SHP77 treated with DMSO at 0.1 percent for 48 hours (cell line): ENCODE measurements at regions not wholly inside any gene's neighbourhood (a gene's known extent, or its start where the extent isn't known, plus 50 kb on each side); places are given as distances from the start of the nearest gene placed in this dataset.
A peak's percentile ranks its signal among the peaks of the same experiment; 100 is the strongest.
"Not testable (repeated sequence)": the region's sequence is repeated elsewhere in the genome, so short reads cannot be mapped to it uniquely, and the experiment has no call there.

Experiments used
- DNase-seq: peaks from one replicate; lab custom pipeline; 2025; lab: John Stamatoyannopoulos, UW

DNA sequence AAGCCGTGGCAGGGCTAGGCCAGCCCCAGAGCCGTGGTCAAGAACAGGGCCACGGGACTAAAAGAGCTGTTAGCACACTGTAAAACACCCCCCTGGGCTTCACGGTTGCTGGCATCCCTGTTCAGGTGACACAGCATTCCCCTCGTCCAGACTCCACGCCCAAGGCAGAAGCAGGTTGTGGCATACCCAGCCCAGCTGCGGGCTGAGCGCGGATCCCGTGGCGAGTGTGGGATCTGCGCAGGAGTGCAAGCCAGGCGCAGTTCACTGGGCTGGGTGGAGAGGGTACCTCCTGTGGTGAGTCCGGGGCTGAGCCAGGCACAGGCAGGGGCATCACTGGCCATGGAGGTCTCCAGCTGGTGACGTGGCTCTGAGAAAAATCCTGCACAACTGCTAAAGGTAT is 199.1 kb downstream of the FZD1 start:
- no peak for DNase-seq

- no peak for DNase-seq
Observed at GRCh38 chr7:91465595-91466061, 201.4 kb downstream of the FZD1 start.

DNA sequence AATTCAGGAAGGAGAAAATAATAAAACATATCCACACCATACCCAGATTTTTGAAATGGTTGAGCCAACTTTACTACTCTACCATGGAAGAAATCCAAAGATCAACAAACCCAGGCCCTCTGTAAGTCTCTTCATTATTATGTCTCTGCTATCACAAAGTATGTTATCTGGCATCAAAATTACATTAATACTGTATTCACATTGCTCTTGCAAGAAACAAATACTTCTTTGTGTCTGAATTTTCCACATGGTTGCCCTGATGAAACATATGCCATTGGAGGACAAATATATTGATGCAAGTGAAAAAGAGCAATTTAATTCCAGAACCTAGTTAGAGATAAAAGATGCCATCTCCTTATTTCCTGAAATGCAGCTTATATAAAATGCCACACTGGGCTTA is 204.0 kb downstream of the FZD1 start:
- no peak for DNase-seq

GRCh38 chr7:91473619-91474018 is 209.4 kb downstream of the FZD1 start:
- DNase-seq, result no peak

DNA sequence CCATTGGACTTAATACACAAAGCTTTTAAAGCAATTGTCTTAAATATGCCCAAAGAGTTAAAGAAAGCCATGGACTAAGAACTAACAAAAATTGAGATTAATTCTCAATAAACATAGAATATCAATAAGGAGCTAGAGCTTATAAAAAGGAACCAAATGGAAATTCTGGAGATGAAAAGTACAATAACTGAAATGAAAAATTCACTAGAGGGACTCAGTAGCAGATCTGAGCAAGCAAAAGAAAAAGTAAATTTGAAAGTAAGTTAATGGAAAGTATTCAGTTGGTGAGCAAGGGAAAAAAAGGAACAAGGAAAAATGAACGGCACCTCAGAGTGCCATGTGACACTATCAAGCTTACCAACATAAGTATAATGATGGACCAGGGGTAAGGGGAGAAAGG is 209.8 kb downstream of the FZD1 start:
- DNase-seq, result no peak

DNA sequence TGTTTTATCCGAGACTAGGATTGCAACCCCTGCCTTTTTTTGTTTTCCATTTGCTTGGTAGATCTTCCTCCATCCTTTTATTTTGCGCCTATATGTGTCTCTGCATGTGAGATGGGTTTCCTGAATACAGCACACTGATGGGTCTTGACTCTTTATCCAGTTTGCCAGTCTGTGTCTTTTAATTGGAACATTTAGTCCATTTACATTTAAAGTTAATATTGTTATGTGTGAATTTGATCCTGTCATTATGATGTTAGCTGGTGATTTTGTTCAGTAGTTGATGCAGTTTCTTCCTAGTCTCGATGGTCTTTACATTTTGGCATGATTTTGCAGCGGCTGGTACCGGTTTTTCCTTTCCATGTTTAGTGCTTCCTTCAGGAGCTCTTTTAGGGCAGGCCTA is 216.2 kb downstream of the FZD1 start:
- not testable (repeated sequence) for DNase-seq

GRCh38 chr7:91491868-91492267 is 227.6 kb downstream of the FZD1 start:
- no peak for DNase-seq

DNA sequence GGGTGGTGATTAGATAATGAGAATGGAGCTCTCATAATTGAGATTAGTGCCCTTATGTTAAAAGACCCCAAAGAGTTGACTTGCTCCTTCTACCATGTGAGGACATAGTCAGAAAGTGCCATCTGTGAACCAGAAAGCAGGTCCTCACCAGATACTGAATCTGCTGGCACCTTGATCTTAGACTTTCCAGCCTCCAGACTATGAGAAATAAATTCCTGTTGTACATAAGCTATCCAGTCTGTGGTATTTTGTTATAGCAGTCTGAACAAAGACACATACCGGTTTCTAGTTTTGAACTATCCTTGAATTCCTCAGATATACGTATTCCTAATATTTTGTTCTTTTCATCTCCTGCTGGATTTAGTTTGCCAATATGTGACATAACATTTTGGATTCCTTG is 228.1 kb downstream of the FZD1 start:
- no peak for DNase-seq

GRCh38 chr7:91492773-91493172 is 228.5 kb downstream of the FZD1 start:
- DNase-seq, result no peak

DNA sequence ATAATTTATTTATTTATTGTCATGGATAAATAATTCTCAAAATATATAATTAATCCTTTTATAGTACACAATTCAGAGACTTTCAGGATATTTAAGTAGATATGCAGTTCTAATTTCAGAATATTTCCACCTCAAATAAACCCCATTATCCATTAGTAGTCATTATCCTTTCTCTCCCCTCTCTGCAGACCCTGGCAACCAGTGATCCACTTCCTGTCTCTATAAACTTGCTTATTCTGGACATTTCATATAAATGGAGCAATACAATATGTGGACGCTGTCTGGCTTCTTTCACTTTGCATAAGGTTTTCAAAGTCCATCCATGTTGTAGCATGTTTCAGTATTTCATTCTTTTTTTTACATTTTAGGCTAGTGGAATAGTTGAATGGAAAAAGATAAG is 230.2 kb downstream of the FZD1 start:
- no peak for DNase-seq

- DNase-seq, result no peak
Observed at GRCh38 chr7:91496251-91496820, 232.1 kb downstream of the FZD1 start.

- DNase-seq, result not testable (repeated sequence)
Observed at GRCh38 chr7:91497277-91497676, 233.0 kb downstream of the FZD1 start.

DNA sequence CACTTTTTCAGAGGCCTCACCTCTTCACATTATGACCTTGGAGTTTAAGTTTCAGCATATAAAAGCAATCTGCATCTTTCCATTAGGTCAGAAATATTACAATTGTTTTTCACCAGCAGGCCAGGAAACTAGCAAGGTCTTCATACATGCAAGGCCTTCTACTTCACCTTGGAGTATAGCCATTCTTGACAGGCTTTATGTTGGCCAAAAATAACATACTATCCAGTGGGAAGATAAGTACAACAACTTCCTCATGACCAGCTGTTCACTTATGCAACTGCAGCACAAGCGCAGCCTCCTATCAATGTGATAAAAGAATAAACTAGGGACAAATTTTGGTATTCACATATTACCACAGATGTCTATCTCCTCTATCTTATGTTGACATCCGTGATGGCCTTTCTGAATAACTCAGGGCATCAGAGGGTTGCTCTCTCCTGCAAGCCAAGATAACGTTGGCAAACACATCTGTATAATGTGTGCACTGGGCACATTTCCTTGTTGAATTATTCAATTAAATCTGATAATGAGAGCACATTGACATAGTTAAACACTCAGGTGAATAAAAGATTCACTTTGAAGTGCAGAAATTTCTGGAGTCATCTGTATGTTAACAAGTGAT is 239.8 kb downstream of the FZD1 start:
- DNase-seq, result no peak

DNA sequence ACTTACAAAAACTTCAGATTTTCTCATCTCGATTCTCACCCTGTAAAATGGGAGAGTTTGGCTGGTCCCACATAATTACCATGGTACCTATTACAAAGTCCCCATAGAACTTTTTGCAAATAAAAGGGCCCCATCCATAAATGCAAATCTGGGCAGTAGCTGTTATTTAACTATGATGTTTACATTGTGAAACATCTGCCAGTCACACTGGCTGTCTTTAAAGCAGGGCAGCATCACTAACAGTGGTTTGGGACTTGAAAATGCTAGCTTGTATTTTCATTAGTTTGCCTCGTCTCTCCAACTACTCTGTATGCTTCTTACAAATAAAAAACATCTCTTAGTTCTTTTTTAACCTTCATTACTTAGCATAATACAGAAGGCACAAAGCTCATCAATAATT is 240.7 kb downstream of the FZD1 start:
- DNase-seq, result no peak

DNA sequence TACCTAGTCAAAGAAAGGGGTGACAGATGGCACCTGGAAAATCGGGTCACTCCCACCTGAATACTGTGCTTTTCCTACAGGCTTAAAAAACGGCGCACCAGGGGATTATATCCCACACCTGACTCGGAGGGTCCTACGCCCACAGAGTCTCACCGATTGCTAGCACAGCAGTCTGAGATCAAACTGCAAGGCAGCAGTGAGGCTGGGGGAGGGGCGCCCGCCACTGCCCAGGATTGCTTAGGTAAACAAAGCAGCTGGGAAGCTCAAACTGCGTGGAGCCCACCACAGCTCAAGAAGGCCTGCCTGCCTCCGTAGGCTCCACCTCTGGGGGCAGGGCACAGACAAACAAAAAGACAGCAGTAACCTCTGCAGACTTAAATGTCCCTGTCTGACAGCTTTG is 242.7 kb downstream of the FZD1 start:
- not testable (repeated sequence) for DNase-seq

GRCh38 chr7:91511861-91512260 is 247.6 kb downstream of the FZD1 start:
- DNase-seq, result not testable (repeated sequence)

GRCh38 chr7:91512958-91513357 is 248.7 kb downstream of the FZD1 start:
- DNase-seq, result no peak

GRCh38 chr7:91514591-91514990 is 250.4 kb downstream of the FZD1 start:
- no peak for DNase-seq

- DNase-seq, result no peak
Observed at GRCh38 chr7:91515961-91516360, 251.7 kb downstream of the FZD1 start.

- DNase-seq, result no peak
Observed at GRCh38 chr7:91517201-91517785, 253.1 kb downstream of the FZD1 start.

DNA sequence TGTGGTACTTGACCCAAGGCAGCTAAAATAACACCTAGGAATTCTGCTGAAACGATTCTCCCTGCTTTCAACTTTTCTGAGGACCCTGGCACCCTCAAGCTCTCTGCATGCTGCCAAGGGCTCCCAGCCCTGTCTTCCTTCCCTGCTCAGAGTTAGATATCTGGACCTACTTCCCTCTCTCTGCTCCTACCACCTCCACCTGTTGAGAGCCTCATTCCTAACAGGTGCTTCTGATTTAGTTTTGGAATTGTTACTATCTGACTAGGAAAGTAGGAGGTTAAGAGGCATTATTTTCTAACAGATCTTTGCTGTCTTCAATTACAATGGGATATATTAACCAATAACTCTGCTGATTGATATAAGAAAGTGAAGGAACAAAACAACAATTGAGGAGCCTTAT is 253.8 kb downstream of the FZD1 start:
- no peak for DNase-seq

- no peak for DNase-seq
Observed at GRCh38 chr7:91519241-91520158, 255.3 kb downstream of the FZD1 start.

- peak; percentile 76 for DNase-seq
Observed at GRCh38 chr7:91520645-91521044, 256.4 kb downstream of the FZD1 start.
